PC-9 (cell line): ENCODE measurements at regions not wholly inside any gene's neighbourhood (a gene's known extent, or its start where the extent isn't known, plus 50 kb on each side); places are given as distances from the start of the nearest gene placed in this dataset.

Source experiments
- EZH2 ChIP-seq: fragments of 200-600 bp; sonication (generic); IDR thresholded peaks from 2 replicates; pipeline ENCODE4 v1.8.0; 2017; ENCODE audit warnings: antibody characterized with exemption, low read depth
- TF ChIP-seq, protein P1 (sequence below): fragments of 200-600 bp; sonication (generic); conservative IDR thresholded peaks from 2 replicates; pipeline ENCODE4 v1.6.1; 2017; ENCODE audit warnings: mixed run types, antibody characterized with exemption, mild to moderate bottlenecking, moderate library complexity

DNA sequence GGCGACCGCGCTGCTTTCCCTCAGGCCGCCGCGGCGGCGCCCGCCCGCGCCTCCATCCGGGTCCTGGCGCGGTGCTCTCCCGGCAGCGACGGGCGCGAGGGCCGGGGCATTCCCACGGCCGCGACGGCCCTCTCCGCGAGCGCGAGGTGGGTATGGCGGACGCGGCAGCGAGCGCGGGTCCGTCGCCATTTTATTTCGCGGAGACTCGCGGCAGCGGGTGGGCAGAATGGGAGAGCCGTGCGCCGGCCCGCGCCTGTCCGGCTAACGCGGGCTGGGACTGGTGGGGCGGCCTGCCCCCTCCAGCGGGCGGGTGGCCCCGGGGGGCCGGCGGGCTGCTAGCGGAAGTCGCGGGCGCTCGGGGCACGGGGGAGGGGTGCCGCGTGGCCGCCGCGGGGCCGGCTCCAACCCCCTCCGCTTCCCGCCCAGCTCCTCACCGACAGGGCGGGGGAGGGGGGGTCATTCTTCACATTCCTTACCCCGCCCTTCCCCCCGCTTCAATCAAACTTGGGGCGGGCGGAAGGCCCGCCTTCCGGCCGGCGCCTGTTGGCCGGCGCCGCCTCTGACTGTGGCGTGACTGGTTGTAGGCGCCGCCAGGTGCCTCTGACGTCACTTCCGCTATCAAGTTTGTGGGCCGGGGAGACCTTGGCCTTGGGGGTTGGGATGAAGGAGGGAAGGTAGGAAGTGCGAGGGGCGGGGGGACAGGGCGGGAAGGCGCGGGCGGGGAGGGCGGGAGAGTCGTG, 82.1 kb downstream of the PTPDC1 start:
- TF ChIP-seq, protein P1, sequence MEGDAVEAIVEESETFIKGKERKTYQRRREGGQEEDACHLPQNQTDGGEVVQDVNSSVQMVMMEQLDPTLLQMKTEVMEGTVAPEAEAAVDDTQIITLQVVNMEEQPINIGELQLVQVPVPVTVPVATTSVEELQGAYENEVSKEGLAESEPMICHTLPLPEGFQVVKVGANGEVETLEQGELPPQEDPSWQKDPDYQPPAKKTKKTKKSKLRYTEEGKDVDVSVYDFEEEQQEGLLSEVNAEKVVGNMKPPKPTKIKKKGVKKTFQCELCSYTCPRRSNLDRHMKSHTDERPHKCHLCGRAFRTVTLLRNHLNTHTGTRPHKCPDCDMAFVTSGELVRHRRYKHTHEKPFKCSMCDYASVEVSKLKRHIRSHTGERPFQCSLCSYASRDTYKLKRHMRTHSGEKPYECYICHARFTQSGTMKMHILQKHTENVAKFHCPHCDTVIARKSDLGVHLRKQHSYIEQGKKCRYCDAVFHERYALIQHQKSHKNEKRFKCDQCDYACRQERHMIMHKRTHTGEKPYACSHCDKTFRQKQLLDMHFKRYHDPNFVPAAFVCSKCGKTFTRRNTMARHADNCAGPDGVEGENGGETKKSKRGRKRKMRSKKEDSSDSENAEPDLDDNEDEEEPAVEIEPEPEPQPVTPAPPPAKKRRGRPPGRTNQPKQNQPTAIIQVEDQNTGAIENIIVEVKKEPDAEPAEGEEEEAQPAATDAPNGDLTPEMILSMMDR, result no peak
- no peak for TF ChIP-seq EZH2
